ENCODE measurements at regions not wholly inside any gene's neighbourhood (a gene's known extent, or its start where the extent isn't known, plus 50 kb on each side); places are given as distances from the start of the nearest gene placed in this dataset.

GRCh38 chr1:115188680-115189395 lies 99.5 kb upstream of the TSPAN2 start:
- Mint-ChIP-seq H3K27me3 (no peaks in the 10 kb centered on the region), H3K27ac (no peak overlapping the region), H3K36me3 (no peaks in the 10 kb centered on the region), H3K4me3 (no peak overlapping the region), H3K4me1 (ENCODE audit: unreplicated experiment) (peaks cover 31% of the 10 kb centered on the region), H3K9me3 (no peaks in the 10 kb centered on the region)
- TF ChIP-seq CTCF (conservative IDR thresholded peaks at IDR 0.05): no peak
- no peak for DNase-seq (ENCODE audit: extremely low spot score, unreplicated experiment)

GRCh38 chr1:115186711-115187265 lies 97.5 kb upstream of the TSPAN2 start:
- no peaks in the 10 kb centered on the region for H3K27me3 Mint-ChIP-seq
- no peak overlapping the region for H3K27ac Mint-ChIP-seq
- no peak overlapping the region for H3K4me3 Mint-ChIP-seq
- no peaks in the 10 kb centered on the region for H3K36me3 Mint-ChIP-seq
- TF ChIP-seq CTCF (conservative IDR thresholded peaks at IDR 0.05): no peak
- DNase-seq (ENCODE audit: extremely low spot score, unreplicated experiment): no peak
- no peaks in the 10 kb centered on the region for H3K9me3 Mint-ChIP-seq
- peaks cover 40% of the 10 kb centered on the region for H3K4me1 Mint-ChIP-seq (ENCODE audit: unreplicated experiment)

GRCh38 chr1:115185336-115185735 lies 96.0 kb upstream of the TSPAN2 start:
- H3K27ac Mint-ChIP-seq: peak overlapping the region; percentile 67
- H3K27me3 Mint-ChIP-seq: peaks cover 8% of the 10 kb centered on the region
- H3K36me3 Mint-ChIP-seq: no peaks in the 10 kb centered on the region
- no peak overlapping the region for H3K4me3 Mint-ChIP-seq
- TF ChIP-seq CTCF (conservative IDR thresholded peaks at IDR 0.05): no peak
- peaks cover 35% of the 10 kb centered on the region for H3K4me1 Mint-ChIP-seq (ENCODE audit: unreplicated experiment)
- H3K9me3 Mint-ChIP-seq: no peaks in the 10 kb centered on the region
- DNase-seq (ENCODE audit: extremely low spot score, unreplicated experiment): no peak

- H3K4me1 Mint-ChIP-seq (ENCODE audit: unreplicated experiment): peaks cover 31% of the 10 kb centered on the region
- TF ChIP-seq CTCF (conservative IDR thresholded peaks at IDR 0.05): no peak
- peaks cover 8% of the 10 kb centered on the region for H3K27me3 Mint-ChIP-seq
- DNase-seq (ENCODE audit: extremely low spot score, unreplicated experiment): no peak
- peak overlapping the region; percentile 67 for H3K27ac Mint-ChIP-seq
- no peak overlapping the region for H3K4me3 Mint-ChIP-seq
- H3K9me3 Mint-ChIP-seq: no peaks in the 10 kb centered on the region
- no peaks in the 10 kb centered on the region for H3K36me3 Mint-ChIP-seq
Measured at GRCh38 chr1:115184951-115185331, 95.6 kb upstream of the TSPAN2 start.

- no peaks in the 10 kb centered on the region for H3K9me3 Mint-ChIP-seq
- peak overlapping the region; percentile 67 for H3K27ac Mint-ChIP-seq
- H3K36me3 Mint-ChIP-seq: no peaks in the 10 kb centered on the region
- H3K4me1 Mint-ChIP-seq (ENCODE audit: unreplicated experiment): peaks cover 29% of the 10 kb centered on the region
- TF ChIP-seq CTCF (conservative IDR thresholded peaks at IDR 0.05): no peak
- no peak for DNase-seq (ENCODE audit: extremely low spot score, unreplicated experiment)
- H3K27me3 Mint-ChIP-seq: peaks cover 8% of the 10 kb centered on the region
- no peak overlapping the region for H3K4me3 Mint-ChIP-seq
Measured at GRCh38 chr1:115184260-115184950, 95.1 kb upstream of the TSPAN2 start.
